Caco-2 (cell line): ENCODE measurements at regions not wholly inside any gene's neighbourhood (a gene's known extent, or its start where the extent isn't known, plus 50 kb on each side); places are given as distances from the start of the nearest gene placed in this dataset.

Experiments used
- BruUV-seq: library from RNA; stranded (reverse); fragments of 400-500 nt; replicated peaks from 2 replicates; lab custom pipeline; 2021; lab: Mats Ljungman, UMichigan
- CTCF ChIA-PET: fragments of 300-600 bp; sonication (Branson Sonifier 250); formaldehyde crosslinking; loops from one replicate; lab custom pipeline; 2022; ENCODE audit warnings: antibody characterized with exemption; lab: Charles Lee
- POLR2A ChIA-PET: fragments of 300-600 bp; sonication (Branson Sonifier 250); formaldehyde crosslinking; loops from one replicate; lab custom pipeline; 2022; ENCODE audit warnings: antibody characterized with exemption; lab: Charles Lee
- DNase-seq, 2 experiments: peaks; one replicate each; pipeline versions ENCODE4 v3.0.0 to v3.0.0-alpha.2; 2020 to 2022
- H3K27me3 ChIP-seq: replicated peaks from 2 replicates; pipeline ENCODE4 v1.6.0; 2011; ENCODE audit warnings: low read length; ENCODE audit not compliant: control insufficient read depth, insufficient read depth
- H3K36me3 ChIP-seq: 2 replicates; pipeline ENCODE4 v1.5.1; 2011; ENCODE audit warnings: low read length; ENCODE audit not compliant: control insufficient read depth, insufficient read depth
- H3K4me1 ChIP-seq: fragments of 250-450 bp; sonication (Bioruptor Pico); 2 replicates; pipeline ENCODE4 v1.5.1; 2020; ENCODE audit warnings: mild to moderate bottlenecking
- H3K4me3 ChIP-seq: 2 replicates; pipeline ENCODE4 v1.5.1; 2011; ENCODE audit warnings: low read depth, mild to moderate bottlenecking, control low read depth, low read length
- H3K9me3 ChIP-seq: fragments of 250-450 bp; sonication (Bioruptor Pico); 2 replicates; pipeline ENCODE4 v1.5.1; 2020; ENCODE audit warnings: mild to moderate bottlenecking, moderate library complexity
- H3K27ac Mint-ChIP-seq: one replicate; pipeline ENCODE4 v1.8.0; 2022; ENCODE audit warnings: mixed read lengths; ENCODE audit not compliant: unreplicated experiment
- H3K27me3 Mint-ChIP-seq: one replicate; pipeline ENCODE4 v1.8.0; 2022; ENCODE audit warnings: mixed read lengths; ENCODE audit not compliant: insufficient read depth, unreplicated experiment
- H3K36me3 Mint-ChIP-seq: one replicate; pipeline ENCODE4 v1.8.0; 2022; ENCODE audit warnings: mild to moderate bottlenecking, mixed read lengths; ENCODE audit not compliant: insufficient read depth, unreplicated experiment
- H3K4me1 Mint-ChIP-seq: one replicate; pipeline ENCODE4 v1.8.0; 2022; ENCODE audit warnings: low read depth, mixed read lengths; ENCODE audit not compliant: unreplicated experiment
- H3K4me3 Mint-ChIP-seq: one replicate; pipeline ENCODE4 v1.8.0; 2022; ENCODE audit warnings: mild to moderate bottlenecking, moderate library complexity, mixed read lengths; ENCODE audit not compliant: unreplicated experiment
- H3K9me3 Mint-ChIP-seq: one replicate; pipeline ENCODE4 v1.8.0; 2022; ENCODE audit warnings: mixed read lengths; ENCODE audit not compliant: unreplicated experiment
- CTCF ChIP-seq, 2 experiments: fragments of 200-600 bp in 1 of 2; IDR thresholded peaks; 1 replicate in 1 of 2; 2 replicates in 1 of 2; pipeline versions ENCODE4 v1.5.1 to v1.8.0; 2011 to 2022; ENCODE audit warnings: antibody characterized with exemption in 1 of 2, control low read depth in 1 of 2, inconsistent platforms in 1 of 2, low read depth in 1 of 2, low read length in 1 of 2, mild to moderate bottlenecking in 1 of 2, moderate library complexity in 1 of 2; ENCODE audit not compliant: insufficient read depth in 1 of 2, severe bottlenecking in 1 of 2, unreplicated experiment in 1 of 2
- intact Hi-C: fragments of 100-400 bp; cut with micrococcal nuclease; formaldehyde crosslinking; loops from one replicate; pipeline ENCODE4 v1.10.0; 2022; ENCODE audit not compliant: unreplicated experiment

GRCh38 chr9:2338777-2339365 lies 282.7 kb upstream of the VLDLR start:
- Mint-ChIP-seq H3K36me3 (no peaks in the 10 kb centered on the region), H3K27ac (no peak overlapping the region), H3K4me1 (no peaks in the 10 kb centered on the region), H3K27me3 (no peaks in the 10 kb centered on the region), H3K4me3 (no peak overlapping the region), H3K9me3 (no peaks in the 10 kb centered on the region)
- H3K36me3 ChIP-seq, result no peaks in the 10 kb centered on the region
- no peaks in the 10 kb centered on the region for H3K9me3 ChIP-seq
- intact Hi-C loops, result no loop called here
- H3K27me3 ChIP-seq, result no peaks in the 10 kb centered on the region; the same call in 1 of the 2 replicates
- no peaks in the 10 kb centered on the region for H3K4me1 ChIP-seq
- no peak for DNase-seq
- BruUV-seq, result no TSS peak
- ChIA-PET POLR2A (no interaction called here), CTCF (no interaction called here)
- TF ChIP-seq CTCF (IDR thresholded peaks at IDR 0.05; ENCODE audit: insufficient read depth in 1 of 2, low read depth in 1 of 2, low read length in 1 of 2, severe bottlenecking in 1 of 2, unreplicated experiment in 1 of 2), result no peak
- H3K4me3 ChIP-seq, result no peak overlapping the region

GRCh38 chr9:2339416-2339815 lies 282.2 kb upstream of the VLDLR start:
- intact Hi-C loops, result no loop called here
- no peak for TF ChIP-seq CTCF (IDR thresholded peaks at IDR 0.05; ENCODE audit: insufficient read depth in 1 of 2, low read depth in 1 of 2, low read length in 1 of 2, severe bottlenecking in 1 of 2, unreplicated experiment in 1 of 2)
- ChIA-PET CTCF (no interaction called here), POLR2A (no interaction called here)
- Histone ChIP-seq H3K36me3 (no peaks in the 10 kb centered on the region), H3K4me3 (no peak overlapping the region), H3K27me3 (no peaks in the 10 kb centered on the region; the same call in 1 of the 2 replicates), H3K4me1 (no peaks in the 10 kb centered on the region), H3K9me3 (no peaks in the 10 kb centered on the region)
- BruUV-seq, result no TSS peak
- no peaks in the 10 kb centered on the region for H3K27me3 Mint-ChIP-seq
- no peak overlapping the region for H3K4me3 Mint-ChIP-seq
- DNase-seq, result no peak
- no peaks in the 10 kb centered on the region for H3K9me3 Mint-ChIP-seq
- no peak overlapping the region for H3K27ac Mint-ChIP-seq
- no peaks in the 10 kb centered on the region for H3K36me3 Mint-ChIP-seq
- no peaks in the 10 kb centered on the region for H3K4me1 Mint-ChIP-seq

GRCh38 chr9:2340046-2340760 lies 281.4 kb upstream of the VLDLR start:
- no peaks in the 10 kb centered on the region for H3K4me1 ChIP-seq
- Mint-ChIP-seq H3K36me3 (no peaks in the 10 kb centered on the region), H3K27me3 (no peaks in the 10 kb centered on the region), H3K27ac (no peak overlapping the region), H3K4me3 (no peak overlapping the region), H3K4me1 (no peaks in the 10 kb centered on the region), H3K9me3 (no peaks in the 10 kb centered on the region)
- intact Hi-C loops, result no loop called here
- CTCF ChIA-PET, result no interaction called here
- POLR2A ChIA-PET, result no interaction called here
- H3K9me3 ChIP-seq, result no peaks in the 10 kb centered on the region
- H3K36me3 ChIP-seq, result no peaks in the 10 kb centered on the region
- no peak for DNase-seq
- no peak for TF ChIP-seq CTCF (IDR thresholded peaks at IDR 0.05; ENCODE audit: insufficient read depth in 1 of 2, low read depth in 1 of 2, low read length in 1 of 2, severe bottlenecking in 1 of 2, unreplicated experiment in 1 of 2)
- no peaks in the 10 kb centered on the region; the same call in 1 of the 2 replicates for H3K27me3 ChIP-seq
- BruUV-seq, result no TSS peak
- no peak overlapping the region for H3K4me3 ChIP-seq
